ENCODE measurements at regions not wholly inside any gene's neighbourhood (a gene's known extent, or its start where the extent isn't known, plus 50 kb on each side); places are given as distances from the start of the nearest gene placed in this dataset.
"Not testable (repeated sequence)": the region's sequence is repeated elsewhere in the genome, so short reads cannot be mapped to it uniquely, and the experiment has no call there.

DNA sequence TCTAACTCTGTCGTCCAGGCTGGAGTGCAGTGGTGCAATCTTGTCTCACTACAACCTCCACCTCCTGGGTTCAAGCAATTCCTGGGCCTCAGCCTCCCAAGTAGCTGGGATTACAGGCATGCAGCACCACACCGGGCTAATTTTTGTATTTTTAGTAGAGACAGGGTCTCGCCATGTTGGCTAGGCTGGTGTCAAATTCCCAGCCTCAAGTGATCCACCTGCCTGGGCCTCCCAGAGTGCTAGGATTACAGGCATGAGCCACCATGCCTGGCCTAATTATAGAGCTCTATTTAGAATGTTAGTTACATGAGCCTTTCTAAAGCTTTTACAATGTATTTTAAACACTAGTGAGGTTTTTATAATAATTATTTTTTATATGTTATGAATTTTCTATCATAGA is 1346.4 kb downstream of the TECRL start:
- TF ChIP-seq, protein P1, sequence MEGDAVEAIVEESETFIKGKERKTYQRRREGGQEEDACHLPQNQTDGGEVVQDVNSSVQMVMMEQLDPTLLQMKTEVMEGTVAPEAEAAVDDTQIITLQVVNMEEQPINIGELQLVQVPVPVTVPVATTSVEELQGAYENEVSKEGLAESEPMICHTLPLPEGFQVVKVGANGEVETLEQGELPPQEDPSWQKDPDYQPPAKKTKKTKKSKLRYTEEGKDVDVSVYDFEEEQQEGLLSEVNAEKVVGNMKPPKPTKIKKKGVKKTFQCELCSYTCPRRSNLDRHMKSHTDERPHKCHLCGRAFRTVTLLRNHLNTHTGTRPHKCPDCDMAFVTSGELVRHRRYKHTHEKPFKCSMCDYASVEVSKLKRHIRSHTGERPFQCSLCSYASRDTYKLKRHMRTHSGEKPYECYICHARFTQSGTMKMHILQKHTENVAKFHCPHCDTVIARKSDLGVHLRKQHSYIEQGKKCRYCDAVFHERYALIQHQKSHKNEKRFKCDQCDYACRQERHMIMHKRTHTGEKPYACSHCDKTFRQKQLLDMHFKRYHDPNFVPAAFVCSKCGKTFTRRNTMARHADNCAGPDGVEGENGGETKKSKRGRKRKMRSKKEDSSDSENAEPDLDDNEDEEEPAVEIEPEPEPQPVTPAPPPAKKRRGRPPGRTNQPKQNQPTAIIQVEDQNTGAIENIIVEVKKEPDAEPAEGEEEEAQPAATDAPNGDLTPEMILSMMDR (IDR thresholded peaks at IDR 0.05) = not testable (repeated sequence)
- TF ChIP-seq POLR2A (IDR thresholded peaks at IDR 0.05) = not testable (repeated sequence)

Data from testis (tissue), 2 donors.